A549 (cell line): ENCODE measurements at regions not wholly inside any gene's neighbourhood (a gene's known extent, or its start where the extent isn't known, plus 50 kb on each side); places are given as distances from the start of the nearest gene placed in this dataset.

Experiments used
- ATAC-seq, 2 experiments: fragments of 200-7000 bp in 1 of 2; fragments of >200 bp in 1 of 2; cut with Nextera tagmentation in 1 of 2; cut with Tn5 transposase in 1 of 2; 3 replicates each; pipeline versions ENCODE4 v1.8.0 to v1.9.1; 2018 to 2020; ENCODE audit warnings: mild to moderate bottlenecking in 1 of 2, moderate library complexity in 1 of 2
- CTCF ChIA-PET: fragments of 300-600 bp; sonication (Branson Sonifier 250); formaldehyde crosslinking; extraction: SDS; loops from one replicate; lab custom pipeline; 2021; ENCODE audit warnings: antibody characterized with exemption, inconsistent platforms; lab: Yijun Ruan, JAX
- POLR2A ChIA-PET: fragments of 350-600 bp; formaldehyde crosslinking; extraction: SDS; loops from one replicate; lab custom pipeline; 2021; ENCODE audit warnings: antibody characterized with exemption, inconsistent platforms; lab: Yijun Ruan, JAX
- DNase-seq, 2 experiments: peaks; one replicate each; pipeline versions ENCODE4 v3.0.0 to v3.0.0-alpha.2; 2011 to 2016; ENCODE audit warnings: low read depth in 1 of 2, low spot score in 1 of 2
- FAIRE-seq: peaks from 2 replicates; lab custom pipeline; 2011; peaks lifted over from hg19 to GRCh38; lab: Jason Lieb, UNC
- H3K27ac ChIP-seq, 2 experiments: fragments of >200 bp; sonication (Bioruptor Twin); formaldehyde crosslinking; 3 replicates each; pipeline ENCODE4 v1.5.1; 2016 to 2017
- H3K4me1 ChIP-seq: fragments of >200 bp; sonication (Bioruptor Twin); formaldehyde crosslinking; 3 replicates; pipeline ENCODE4 v1.6.1; 2016
- H3K4me2 ChIP-seq: fragments of >200 bp; sonication (Bioruptor Twin); formaldehyde crosslinking; 3 replicates; pipeline ENCODE4 v1.6.1; 2016
- H3K4me3 ChIP-seq: fragments of >200 bp; sonication (Bioruptor Twin); formaldehyde crosslinking; 3 replicates; pipeline ENCODE4 v1.5.1; 2016
- H3K9me3 ChIP-seq: fragments of >200 bp; sonication (Bioruptor Twin); formaldehyde crosslinking; 3 replicates; pipeline ENCODE4 v1.6.1; 2016
- CBX2 ChIP-seq: fragments of 200-600 bp; sonication (generic); IDR thresholded peaks from 2 replicates; pipeline ENCODE4 v1.6.1; 2016; ENCODE audit warnings: low read depth, mild to moderate bottlenecking, borderline replicate concordance
- CBX8 ChIP-seq: fragments of 200-600 bp; sonication (generic); IDR thresholded peaks from 2 replicates; pipeline ENCODE4 v1.6.1; 2016
- CEBPB ChIP-seq, 2 experiments: fragments of >200 bp in 1 of 2; sonication (Bioruptor Twin) in 1 of 2; formaldehyde crosslinking in 1 of 2; IDR thresholded peaks; 2 replicates each; pipeline ENCODE4 v1.6.1; 2012 to 2016
- EP300 ChIP-seq, 2 experiments: fragments of >200 bp; sonication (Bioruptor Twin); formaldehyde crosslinking; IDR thresholded peaks; 2 replicates in 1 of 2; 3 replicates in 1 of 2; pipeline ENCODE4 v1.6.1; 2016 to 2017
- FOXS1 ChIP-seq: fragments of 250-450 bp; sonication (Bioruptor Pico); IDR thresholded peaks from 2 replicates; pipeline ENCODE4 v1.5.0; 2020; ENCODE audit warnings: mild to moderate bottlenecking, moderate library complexity
- GATA3 ChIP-seq: IDR thresholded peaks from 2 replicates; pipeline ENCODE4 v1.6.1; 2012; ENCODE audit warnings: borderline replicate concordance
- HOXA7 ChIP-seq: fragments of 250-450 bp; sonication (Bioruptor Pico); IDR thresholded peaks from 2 replicates; pipeline ENCODE4 v1.5.0; 2020; ENCODE audit warnings: mild to moderate bottlenecking, moderate library complexity
- JUN ChIP-seq, 2 experiments: fragments of >200 bp; sonication (Bioruptor Twin); formaldehyde crosslinking; IDR thresholded peaks; 2 replicates in 1 of 2; 3 replicates in 1 of 2; pipeline ENCODE4 v1.6.1; 2016 to 2017
- JUNB ChIP-seq: fragments of >200 bp; sonication (Bioruptor Twin); formaldehyde crosslinking; IDR thresholded peaks from 2 replicates; pipeline ENCODE4 v1.6.1; 2016
- KDM1A ChIP-seq: fragments of 200-600 bp; sonication (generic); IDR thresholded peaks from 2 replicates; pipeline ENCODE4 v1.6.1; 2016; ENCODE audit warnings: low read depth, mild to moderate bottlenecking
- MAFK ChIP-seq: fragments of 450-650 bp; IDR thresholded peaks from 2 replicates; pipeline ENCODE4 v1.6.1; 2014; ENCODE audit not compliant: partially characterized antibody
- MYC ChIP-seq: IDR thresholded peaks from 2 replicates; pipeline ENCODE4 v1.6.1; 2012; ENCODE audit warnings: mild to moderate bottlenecking, inconsistent platforms, low read length, improper control_type of control experiment, borderline replicate concordance
- NFE2L2 ChIP-seq: fragments of 150-350 bp; conservative IDR thresholded peaks from 2 replicates; pipeline ENCODE4 v1.6.1; 2014; ENCODE audit warnings: low read length
- NPAS2 ChIP-seq: fragments of 250-450 bp; sonication (Bioruptor Pico); IDR thresholded peaks from 2 replicates; pipeline ENCODE4 v1.8.0; 2022; ENCODE audit warnings: mild to moderate bottlenecking, moderate library complexity, borderline replicate concordance
- NR3C1 ChIP-seq: fragments of >200 bp; sonication (Bioruptor Twin); formaldehyde crosslinking; IDR thresholded peaks from 3 replicates; pipeline ENCODE4 v1.6.1; 2017
- POLR2A ChIP-seq: IDR thresholded peaks from 2 replicates; pipeline ENCODE4 v1.6.1; 2012; ENCODE audit warnings: mild to moderate bottlenecking, low read length
- POLR2AphosphoS2 ChIP-seq: conservative IDR thresholded peaks from 2 replicates; pipeline ENCODE4 v1.6.1; 2012; ENCODE audit warnings: low read length, improper control_type of control experiment, inconsistent platforms
- RAD21 ChIP-seq, 2 experiments: fragments of >200 bp in 1 of 2; sonication (Bioruptor Twin) in 1 of 2; formaldehyde crosslinking in 1 of 2; IDR thresholded peaks in 1 of 2; conservative IDR thresholded peaks in 1 of 2; 2 replicates in 1 of 2; 3 replicates in 1 of 2; pipeline ENCODE4 v1.6.1; 2012 to 2018; ENCODE audit warnings: inconsistent platforms in 1 of 2
- RARB ChIP-seq: fragments of 250-450 bp; sonication (Bioruptor Pico); IDR thresholded peaks from 2 replicates; pipeline ENCODE4 v1.8.0; 2021; ENCODE audit warnings: mild to moderate bottlenecking, moderate library complexity
- RCOR1 ChIP-seq: fragments of 150-350 bp; IDR thresholded peaks from 2 replicates; pipeline ENCODE4 v1.6.1; 2014; ENCODE audit warnings: antibody characterized with exemption, low read length, low read depth
- RNF2 ChIP-seq: fragments of 200-600 bp; sonication (generic); IDR thresholded peaks from 2 replicates; pipeline ENCODE4 v1.6.1; 2016; ENCODE audit warnings: low read depth, mild to moderate bottlenecking, antibody characterized with exemption, moderate library complexity, borderline replicate concordance
- SREBF2 ChIP-seq: fragments of 450-650 bp; IDR thresholded peaks from 2 replicates; pipeline ENCODE4 v1.6.1; 2014; ENCODE audit warnings: mild to moderate bottlenecking, moderate library complexity
- TFCP2L1 ChIP-seq: fragments of 250-450 bp; sonication (Bioruptor Pico); IDR thresholded peaks from 2 replicates; pipeline ENCODE4 v1.5.0; 2021; ENCODE audit warnings: mild to moderate bottlenecking
- ZC3H11A ChIP-seq: fragments of 450-650 bp; IDR thresholded peaks from 2 replicates; pipeline ENCODE4 v1.6.1; 2014; ENCODE audit warnings: antibody characterized with exemption, mild to moderate bottlenecking
- ZNF302 ChIP-seq: fragments of 250-450 bp; sonication (Bioruptor Pico); IDR thresholded peaks from 2 replicates; pipeline ENCODE4 v1.9.0; 2021; ENCODE audit warnings: inconsistent platforms, mild to moderate bottlenecking, moderate library complexity
- ZSCAN20 ChIP-seq: fragments of 250-450 bp; sonication (Bioruptor Pico); IDR thresholded peaks from 2 replicates; pipeline ENCODE4 v1.8.0; 2022; ENCODE audit warnings: mild to moderate bottlenecking, moderate library complexity
- WGBS: methylation state at CpG from one replicate; pipeline ENCODE4 v1.1.6; 2017; ENCODE audit errors: missing lambda C conversion rate; 5-methylcytosine and 5-hydroxymethylcytosine counted together
- TF ChIP-seq, protein P1 (sequence below): IDR thresholded peaks from 2 replicates; pipeline ENCODE4 v1.6.1; 2012
- TF ChIP-seq, protein P2 (sequence below): fragments of 450-650 bp; IDR thresholded peaks from 2 replicates; pipeline ENCODE4 v1.6.1; 2014; ENCODE audit warnings: antibody characterized with exemption
- TF ChIP-seq, protein P3 (sequence below): IDR thresholded peaks from 2 replicates; pipeline ENCODE4 v1.6.1; 2012; ENCODE audit warnings: low read depth, borderline replicate concordance
- TF ChIP-seq, protein P4 (sequence below): fragments of 150-350 bp; IDR thresholded peaks from 2 replicates; pipeline ENCODE4 v1.6.1; 2014; ENCODE audit warnings: low read depth, mild to moderate bottlenecking, low read length
- TF ChIP-seq, protein P5 (sequence below): fragments of 250-450 bp; sonication (Bioruptor Pico); IDR thresholded peaks from 2 replicates; pipeline ENCODE4 v1.5.0; 2020; ENCODE audit warnings: low read depth, mild to moderate bottlenecking, moderate library complexity

DNA sequence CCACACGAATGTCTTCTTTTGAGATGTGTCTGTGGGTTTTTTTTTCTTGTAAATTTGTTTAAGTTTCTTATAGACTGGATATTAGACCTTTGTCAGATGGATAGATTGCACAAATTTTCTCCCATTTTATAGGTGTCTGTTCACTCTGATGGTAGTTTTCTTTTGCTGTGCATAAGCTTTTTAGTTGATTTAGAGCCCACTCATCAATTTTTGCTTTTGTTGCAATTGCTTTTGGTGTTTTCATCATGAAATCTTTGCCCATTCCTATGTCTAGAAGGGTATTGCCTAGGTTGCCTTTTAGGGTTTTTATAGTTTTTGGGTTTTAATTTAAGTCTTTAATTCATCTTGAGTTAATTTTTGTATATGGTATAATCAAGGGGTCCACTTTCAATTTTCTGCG, 57.7 kb downstream of the NKX2-2 start:
- Histone ChIP-seq H3K4me3 (no peak overlapping the region), H3K4me1 (no peaks in the 10 kb centered on the region)
- no peak for FAIRE-seq
- ChIA-PET POLR2A (no interaction called here), CTCF (no interaction called here)
- TF ChIP-seq, protein P1, sequence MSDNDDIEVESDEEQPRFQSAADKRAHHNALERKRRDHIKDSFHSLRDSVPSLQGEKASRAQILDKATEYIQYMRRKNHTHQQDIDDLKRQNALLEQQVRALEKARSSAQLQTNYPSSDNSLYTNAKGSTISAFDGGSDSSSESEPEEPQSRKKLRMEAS = no peak
- TF ChIP-seq MAFK = peak; percentile 56
- TF ChIP-seq, all 56 proteins: peak for 1
- no peak for DNase-seq
- no peaks in the 10 kb centered on the region for H3K9me3 ChIP-seq
- no peak overlapping the region for H3K4me2 ChIP-seq
- H3K27ac ChIP-seq = no peak overlapping the region
- WGBS = 21% methylated on average over 2 of the region's 2 CpGs
- no peak for ATAC-seq

DNA sequence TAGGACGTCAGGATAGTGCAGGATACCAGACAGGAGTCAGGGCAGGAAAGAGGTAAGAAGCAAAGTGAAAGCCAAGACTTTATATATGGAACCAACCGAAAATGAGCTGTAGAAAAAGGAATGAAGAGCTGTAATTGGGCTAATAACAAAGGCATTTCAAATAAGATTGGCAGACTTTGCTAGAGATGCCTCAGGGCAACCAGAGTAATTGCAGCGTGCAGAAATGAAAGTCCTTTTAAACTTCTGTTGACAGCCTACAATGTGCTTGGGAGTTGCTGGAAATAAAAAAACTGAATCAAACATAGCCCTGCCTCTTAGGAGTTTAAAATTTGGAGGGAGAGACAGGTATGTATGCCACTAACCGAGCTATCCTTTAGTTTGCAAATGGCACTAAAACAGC, 56.4 kb upstream of the NKX2-4 start:
- Histone ChIP-seq H3K4me3 (no peak overlapping the region), H3K4me2 (no peak overlapping the region), H3K4me1 (peaks cover 3% of the 10 kb centered on the region; the same call in 1 of the 3 replicates), H3K27ac (no peak overlapping the region), H3K9me3 (no peaks in the 10 kb centered on the region)
- CTCF ChIA-PET = interaction anchor here (0.9 kb wide), 1 partner anchor 589 kb away, joined by 4 read pairs; no protein-coding TSS in a partner anchor
- TF ChIP-seq RARB (CRISPR knock-in tag) (no peak), RAD21 (conservative IDR thresholded peaks at IDR 0.05 in 1 of 2, IDR thresholded peaks at IDR 0.05 in 1 of 2) (no peak), HOXA7 (CRISPR knock-in tag) (no peak), MAFK (no peak), NR3C1 (no peak), JUNB (no peak), POLR2A (no peak), ZNF302 (CRISPR knock-in tag) (no peak), NFE2L2 (no peak), TFCP2L1 (CRISPR knock-in tag) (no peak), CBX8 (no peak), SREBF2 (no peak), CBX2 (no peak), JUN (IDR thresholded peaks at IDR 0.05) (no peak), GATA3 (no peak), ZSCAN20 (CRISPR knock-in tag) (no peak), EP300 (IDR thresholded peaks at IDR 0.05) (no peak)
- TF ChIP-seq, protein P2, sequence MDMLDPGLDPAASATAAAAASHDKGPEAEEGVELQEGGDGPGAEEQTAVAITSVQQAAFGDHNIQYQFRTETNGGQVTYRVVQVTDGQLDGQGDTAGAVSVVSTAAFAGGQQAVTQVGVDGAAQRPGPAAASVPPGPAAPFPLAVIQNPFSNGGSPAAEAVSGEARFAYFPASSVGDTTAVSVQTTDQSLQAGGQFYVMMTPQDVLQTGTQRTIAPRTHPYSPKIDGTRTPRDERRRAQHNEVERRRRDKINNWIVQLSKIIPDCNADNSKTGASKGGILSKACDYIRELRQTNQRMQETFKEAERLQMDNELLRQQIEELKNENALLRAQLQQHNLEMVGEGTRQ = no peak
- ATAC-seq (no peak), DNase-seq (no peak), FAIRE-seq (no peak)
- WGBS = 29% methylated on average over 4 of the region's 4 CpGs
- POLR2A ChIA-PET = no interaction called here

DNA sequence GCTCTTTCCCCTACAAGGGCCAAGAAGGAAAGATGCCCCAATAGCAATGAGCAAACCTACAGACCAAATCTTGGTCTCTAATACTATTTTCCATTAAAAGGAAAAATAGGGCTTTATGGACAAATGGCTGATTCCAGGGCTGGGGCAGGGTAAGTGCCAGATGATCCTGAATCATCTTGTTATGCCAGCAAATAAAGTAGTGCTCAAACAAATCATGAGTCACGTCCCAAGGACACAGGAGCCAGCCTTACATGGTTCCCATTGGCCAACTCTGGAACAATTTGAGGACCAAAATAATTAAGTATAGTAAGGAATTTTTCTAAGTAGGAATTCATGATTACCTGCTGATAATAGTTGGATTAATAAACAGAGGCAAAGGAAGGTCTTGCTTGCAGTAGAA, 53.2 kb upstream of the NKX2-4 start:
- FAIRE-seq (no peak), DNase-seq (peak in 1 of 2 experiments; percentile 22), ATAC-seq (peak; percentile 56 to 64; a peak in 2 of 6 replicates)
- no peaks in the 10 kb centered on the region for H3K9me3 ChIP-seq
- WGBS = 0% methylated on average over 1 of the region's 1 CpG
- peaks cover 3% of the 10 kb centered on the region; the same call in 1 of the 3 replicates for H3K4me1 ChIP-seq
- TF ChIP-seq JUN (IDR thresholded peaks at IDR 0.05) = no peak
- TF ChIP-seq RARB (CRISPR knock-in tag) = no peak
- TF ChIP-seq FOXS1 = no peak
- no peak for TF ChIP-seq KDM1A
- TF ChIP-seq POLR2AphosphoS2 = no peak
- no peak for TF ChIP-seq ZSCAN20 (CRISPR knock-in tag)
- TF ChIP-seq RCOR1 = no peak
- no peak for TF ChIP-seq NPAS2 (CRISPR knock-in tag)
- no peak for TF ChIP-seq NFE2L2
- TF ChIP-seq JUNB = no peak
- TF ChIP-seq NR3C1 = no peak
- TF ChIP-seq, protein P3, sequence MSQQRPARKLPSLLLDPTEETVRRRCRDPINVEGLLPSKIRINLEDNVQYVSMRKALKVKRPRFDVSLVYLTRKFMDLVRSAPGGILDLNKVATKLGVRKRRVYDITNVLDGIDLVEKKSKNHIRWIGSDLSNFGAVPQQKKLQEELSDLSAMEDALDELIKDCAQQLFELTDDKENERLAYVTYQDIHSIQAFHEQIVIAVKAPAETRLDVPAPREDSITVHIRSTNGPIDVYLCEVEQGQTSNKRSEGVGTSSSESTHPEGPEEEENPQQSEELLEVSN = no peak
- TF ChIP-seq, protein P4, sequence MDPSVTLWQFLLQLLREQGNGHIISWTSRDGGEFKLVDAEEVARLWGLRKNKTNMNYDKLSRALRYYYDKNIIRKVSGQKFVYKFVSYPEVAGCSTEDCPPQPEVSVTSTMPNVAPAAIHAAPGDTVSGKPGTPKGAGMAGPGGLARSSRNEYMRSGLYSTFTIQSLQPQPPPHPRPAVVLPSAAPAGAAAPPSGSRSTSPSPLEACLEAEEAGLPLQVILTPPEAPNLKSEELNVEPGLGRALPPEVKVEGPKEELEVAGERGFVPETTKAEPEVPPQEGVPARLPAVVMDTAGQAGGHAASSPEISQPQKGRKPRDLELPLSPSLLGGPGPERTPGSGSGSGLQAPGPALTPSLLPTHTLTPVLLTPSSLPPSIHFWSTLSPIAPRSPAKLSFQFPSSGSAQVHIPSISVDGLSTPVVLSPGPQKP = no peak
- no peak for TF ChIP-seq TFCP2L1 (CRISPR knock-in tag)
- TF ChIP-seq, protein P5, sequence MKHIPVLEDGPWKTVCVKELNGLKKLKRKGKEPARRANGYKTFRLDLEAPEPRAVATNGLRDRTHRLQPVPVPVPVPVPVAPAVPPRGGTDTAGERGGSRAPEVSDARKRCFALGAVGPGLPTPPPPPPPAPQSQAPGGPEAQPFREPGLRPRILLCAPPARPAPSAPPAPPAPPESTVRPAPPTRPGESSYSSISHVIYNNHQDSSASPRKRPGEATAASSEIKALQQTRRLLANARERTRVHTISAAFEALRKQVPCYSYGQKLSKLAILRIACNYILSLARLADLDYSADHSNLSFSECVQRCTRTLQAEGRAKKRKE (CRISPR knock-in tag) = no peak
- TF ChIP-seq CEBPB (IDR thresholded peaks at IDR 0.05) = no peak
- TF ChIP-seq ZC3H11A = no peak
- no peak for TF ChIP-seq RNF2
- TF ChIP-seq MYC = no peak
- no peak overlapping the region for H3K27ac ChIP-seq
- H3K4me2 ChIP-seq = no peak overlapping the region
- H3K4me3 ChIP-seq = no peak overlapping the region
- ChIA-PET CTCF (interaction anchor here (1.2 to 1.8 kb wide), 2 partner anchors 55 to 215 kb away, joined by 6 read pairs; no protein-coding TSS in a partner anchor), POLR2A (no interaction called here)
